Cardiac muscle cell (in vitro differentiated cells and primary cell): ENCODE measurements at regions not wholly inside any gene's neighbourhood (a gene's known extent, or its start where the extent isn't known, plus 50 kb on each side); places are given as distances from the start of the nearest gene placed in this dataset.

Experiments used
- DNase-seq, 2 donors: peaks; one replicate each; pipeline versions ENCODE4 v3.0.0 to v3.0.0-alpha.2; 2010 to 2017; ENCODE audit warnings: low read depth in 1 of 2, low spot score in 1 of 2
- H3K27ac ChIP-seq: fragments of 200-600 bp; sonication (generic); 2 replicates; pipeline ENCODE4 v1.5.1; 2016
- H3K27me3 ChIP-seq: fragments of 200-600 bp; sonication (generic); 2 replicates; pipeline ENCODE4 v1.6.0; 2016; ENCODE audit warnings: control low read depth
- H3K36me3 ChIP-seq: fragments of 200-600 bp; sonication (generic); 2 replicates; pipeline ENCODE4 v1.5.1; 2016; ENCODE audit warnings: control low read depth
- H3K4me1 ChIP-seq: fragments of 200-600 bp; sonication (generic); 2 replicates; pipeline ENCODE4 v1.8.1; 2017; ENCODE audit warnings: low read depth, mild to moderate bottlenecking, mixed run types
- H3K4me3 ChIP-seq: fragments of 200-600 bp; sonication (generic); 2 replicates; pipeline ENCODE4 v1.5.1; 2016; ENCODE audit warnings: mild to moderate bottlenecking
- H3K9me3 ChIP-seq: fragments of 200-600 bp; sonication (generic); 2 replicates; pipeline ENCODE4 v1.5.1; 2017; ENCODE audit warnings: low read depth, mild to moderate bottlenecking, control low read depth
- CTCF ChIP-seq: IDR thresholded peaks from 2 replicates; pipeline ENCODE4 v1.5.1; 2012; ENCODE audit warnings: low read depth, mild to moderate bottlenecking, low read length

- no peak for TF ChIP-seq CTCF
- no peaks in the 10 kb centered on the region for H3K36me3 ChIP-seq
- no peak overlapping the region for H3K27ac ChIP-seq
- no peaks in the 10 kb centered on the region for H3K9me3 ChIP-seq
- H3K4me3 ChIP-seq = no peak overlapping the region
- DNase-seq = no peak
- no peaks in the 10 kb centered on the region for H3K4me1 ChIP-seq
- no peaks in the 10 kb centered on the region for H3K27me3 ChIP-seq
Measured at GRCh38 chr5:89087551-89088318, 204.8 kb upstream of the MEF2C start.

GRCh38 chr5:89087128-89087527 lies 204.1 kb upstream of the MEF2C start:
- Histone ChIP-seq H3K9me3 (no peaks in the 10 kb centered on the region), H3K27ac (no peak overlapping the region), H3K27me3 (no peaks in the 10 kb centered on the region), H3K4me1 (no peaks in the 10 kb centered on the region), H3K36me3 (no peaks in the 10 kb centered on the region), H3K4me3 (no peak overlapping the region)
- no peak for TF ChIP-seq CTCF
- DNase-seq = no peak

- TF ChIP-seq CTCF = no peak
Measured at GRCh38 chr5:89086390-89087086, 203.6 kb upstream of the MEF2C start.

DNA sequence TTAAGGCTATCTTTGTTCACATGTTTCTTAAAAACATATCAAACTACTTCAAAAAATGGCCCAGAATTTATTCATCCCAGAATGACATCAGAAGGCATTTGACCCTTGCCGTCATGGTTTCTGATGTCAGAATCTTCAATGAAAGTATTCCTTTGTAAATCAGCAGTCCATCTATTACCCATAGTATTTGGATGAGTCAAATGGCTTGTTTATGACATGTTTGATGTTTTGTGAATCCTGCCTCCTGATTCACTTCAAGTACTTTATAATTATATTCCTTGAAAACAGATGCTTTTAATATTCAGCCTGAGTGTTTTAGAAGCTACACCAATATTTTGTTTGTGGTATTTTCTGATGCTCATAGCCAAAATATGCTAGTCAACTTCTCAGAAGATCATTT lies 200.8 kb upstream of the MEF2C start:
- no peaks in the 10 kb centered on the region for H3K4me1 ChIP-seq
- no peaks in the 10 kb centered on the region for H3K36me3 ChIP-seq
- TF ChIP-seq CTCF = no peak
- no peaks in the 10 kb centered on the region for H3K27me3 ChIP-seq
- H3K4me3 ChIP-seq = no peak overlapping the region
- no peaks in the 10 kb centered on the region for H3K9me3 ChIP-seq
- no peak for DNase-seq
- no peak overlapping the region for H3K27ac ChIP-seq

More at GRCh38 chr5:89086390-89087086, 203.6 kb upstream of the MEF2C start:
- no peak for DNase-seq
- H3K9me3 ChIP-seq = no peaks in the 10 kb centered on the region
- H3K4me1 ChIP-seq = no peaks in the 10 kb centered on the region
- no peak overlapping the region for H3K4me3 ChIP-seq
- no peaks in the 10 kb centered on the region for H3K27me3 ChIP-seq
- no peaks in the 10 kb centered on the region for H3K36me3 ChIP-seq
- no peak overlapping the region for H3K27ac ChIP-seq

- Histone ChIP-seq H3K4me1 (no peaks in the 10 kb centered on the region), H3K36me3 (no peaks in the 10 kb centered on the region), H3K27me3 (no peaks in the 10 kb centered on the region), H3K4me3 (no peak overlapping the region), H3K27ac (no peak overlapping the region), H3K9me3 (no peaks in the 10 kb centered on the region)
- TF ChIP-seq CTCF = no peak
- no peak for DNase-seq
Measured at GRCh38 chr5:89081360-89081759, 198.4 kb upstream of the MEF2C start.
